ENCODE measurements at regions not wholly inside any gene's neighbourhood (a gene's known extent, or its start where the extent isn't known, plus 50 kb on each side); places are given as distances from the start of the nearest gene placed in this dataset.
"Not testable (repeated sequence)": the region's sequence is repeated elsewhere in the genome, so short reads cannot be mapped to it uniquely, and the experiment has no call there.

GRCh38 chr13:87810391-87810801 lies 139.2 kb downstream of the SLITRK5 start:
- 20 to 30% methylated on average over 13 of the region's 13 CpGs for WGBS, 2 donors
- H3K4me1 ChIP-seq = no peaks in the 10 kb centered on the region
- ATAC-seq = peak in 2 of 4 donors; percentile 31 to 34
- DNase-seq = peak in 2 of 6 donors; percentile 29 to 42
- H3K27me3 ChIP-seq = no peaks in the 10 kb centered on the region
- FAIRE-seq = no peak
- no peak overlapping the region for H3K27ac ChIP-seq
- H3K9me3 ChIP-seq = no peaks in the 10 kb centered on the region
- H3K36me3 ChIP-seq = no peaks in the 10 kb centered on the region
- intact Hi-C loops (cut with DNase I) = no loop called here
- H3K4me3 ChIP-seq = no peak overlapping the region
- no peak for TF ChIP-seq CTCF (IDR thresholded peaks at IDR 0.05)

GRCh38 chr13:87810920-87811344 lies 139.8 kb downstream of the SLITRK5 start:
- no peak for ATAC-seq
- WGBS, 2 donors = 75 to 81% methylated on average over 14 of the region's 14 CpGs
- no peak overlapping the region for H3K4me3 ChIP-seq
- no peaks in the 10 kb centered on the region for H3K36me3 ChIP-seq
- H3K27me3 ChIP-seq = no peaks in the 10 kb centered on the region
- peak in 2 of 6 donors; percentile 43 to 48 for DNase-seq
- H3K27ac ChIP-seq = no peak overlapping the region
- no peaks in the 10 kb centered on the region for H3K9me3 ChIP-seq
- TF ChIP-seq CTCF (IDR thresholded peaks at IDR 0.05) = no peak
- no peak for FAIRE-seq
- no peaks in the 10 kb centered on the region for H3K4me1 ChIP-seq
- intact Hi-C loops (cut with DNase I) = no loop called here

- 47 to 48% methylated on average over 3 of the region's 3 CpGs for WGBS, 2 donors
- Histone ChIP-seq H3K9me3 (no peaks in the 10 kb centered on the region), H3K4me3 (no peak overlapping the region), H3K4me1 (no peaks in the 10 kb centered on the region), H3K27me3 (no peaks in the 10 kb centered on the region), H3K27ac (no peak overlapping the region), H3K36me3 (no peaks in the 10 kb centered on the region)
- no peak for TF ChIP-seq CTCF (IDR thresholded peaks at IDR 0.05)
- intact Hi-C loops (cut with DNase I) = no loop called here
- no peak for DNase-seq
- ATAC-seq = no peak
- FAIRE-seq = no peak
These were observed 143.2 kb downstream of the SLITRK5 start for GRCh38 chr13:87814403-87814802.

GRCh38 chr13:87820241-87820640 lies 149.1 kb downstream of the SLITRK5 start:
- H3K4me1 ChIP-seq = no peaks in the 10 kb centered on the region
- no peaks in the 10 kb centered on the region for H3K27me3 ChIP-seq
- H3K36me3 ChIP-seq = no peaks in the 10 kb centered on the region
- 3 to 8% methylated on average over 1 of the region's 1 CpG for WGBS, 2 donors
- FAIRE-seq = no peak
- no peak for ATAC-seq
- no peak overlapping the region for H3K27ac ChIP-seq
- H3K4me3 ChIP-seq = no peak overlapping the region
- DNase-seq = no peak
- H3K9me3 ChIP-seq = no peaks in the 10 kb centered on the region
- intact Hi-C loops (cut with DNase I) = no loop called here
- no peak for TF ChIP-seq CTCF (IDR thresholded peaks at IDR 0.05)

GRCh38 chr13:87821512-87821911 lies 150.3 kb downstream of the SLITRK5 start:
- DNase-seq (no peak), FAIRE-seq (no peak), ATAC-seq (no peak)
- no peaks in the 10 kb centered on the region for H3K36me3 ChIP-seq
- 75 to 82% methylated on average over 4 of the region's 4 CpGs for WGBS, 2 donors
- TF ChIP-seq CTCF (IDR thresholded peaks at IDR 0.05) = no peak
- H3K27ac ChIP-seq = no peak overlapping the region
- H3K4me1 ChIP-seq = no peaks in the 10 kb centered on the region
- intact Hi-C loops (cut with DNase I) = no loop called here
- no peak overlapping the region for H3K4me3 ChIP-seq
- H3K27me3 ChIP-seq = no peaks in the 10 kb centered on the region
- no peaks in the 10 kb centered on the region for H3K9me3 ChIP-seq

GRCh38 chr13:87826301-87826700 lies 155.1 kb downstream of the SLITRK5 start:
- H3K27ac ChIP-seq; DNase-seq; H3K9me3 ChIP-seq; H3K27me3 ChIP-seq; H3K4me3 ChIP-seq; H3K4me1 ChIP-seq; intact Hi-C loops (cut with DNase I); H3K36me3 ChIP-seq; ATAC-seq; FAIRE-seq: not testable (repeated sequence)
- WGBS, 2 donors = 59 to 74% methylated on average over 2 of the region's 2 CpGs
